Neuronal stem cell (in vitro differentiated cells): ENCODE measurements at regions not wholly inside any gene's neighbourhood (a gene's known extent, or its start where the extent isn't known, plus 50 kb on each side); places are given as distances from the start of the nearest gene placed in this dataset.

Experiments
- DNase-seq: peaks from one replicate; pipeline ENCODE4 v3.0.0-alpha.2; 2013; ENCODE audit warnings: low spot score
- H2AFZ ChIP-seq: one replicate; pipeline ENCODE4 v1.6.1; 2013; ENCODE audit warnings: mild to moderate bottlenecking, low read length, inconsistent platforms
- H2AK5ac ChIP-seq: 2 replicates; pipeline ENCODE4 v1.6.1; 2013; ENCODE audit warnings: low read depth, mild to moderate bottlenecking, inconsistent platforms, low read length, moderate library complexity, mixed read lengths
- H2BK120ac ChIP-seq: 2 replicates; pipeline ENCODE4 v1.6.1; 2013; ENCODE audit warnings: low read depth, mild to moderate bottlenecking, inconsistent platforms, low read length, moderate library complexity, mixed read lengths
- H2BK12ac ChIP-seq: one replicate; pipeline ENCODE4 v1.6.1; 2013; ENCODE audit warnings: low read length, inconsistent platforms
- H2BK15ac ChIP-seq: 2 replicates; pipeline ENCODE4 v1.6.1; 2013; ENCODE audit warnings: mild to moderate bottlenecking, low read length, inconsistent platforms, mixed read lengths
- H2BK5ac ChIP-seq: one replicate; pipeline ENCODE4 v1.6.1; 2013; ENCODE audit warnings: inconsistent platforms, mild to moderate bottlenecking, low read length, moderate library complexity
- H3K14ac ChIP-seq: one replicate; pipeline ENCODE4 v1.6.1; 2013; ENCODE audit warnings: low read length, inconsistent platforms
- H3K18ac ChIP-seq: 2 replicates; pipeline ENCODE4 v1.6.1; 2013; ENCODE audit warnings: low read length, inconsistent platforms
- H3K23ac ChIP-seq: 2 replicates; pipeline ENCODE4 v1.6.1; 2013; ENCODE audit warnings: low read depth, mild to moderate bottlenecking, mixed read lengths, low read length, inconsistent platforms; ENCODE audit not compliant: poor library complexity
- H3K27ac ChIP-seq: replicated peaks from 3 replicates; pipeline ENCODE4 v1.5.1; 2013; ENCODE audit warnings: low read length, inconsistent platforms
- H3K27me3 ChIP-seq, 3 experiments: 2 replicates each; pipeline ENCODE4 v1.6.1; 2013; ENCODE audit warnings: low read length in 3 of 3, mild to moderate bottlenecking in 2 of 3, inconsistent platforms in 1 of 3, low read depth in 1 of 3, mixed read lengths in 1 of 3, moderate library complexity in 1 of 3; ENCODE audit not compliant: control insufficient read depth in 3 of 3, insufficient read depth in 3 of 3
- H3K36me3 ChIP-seq, 2 donors: replicated peaks in 1 of 2; 2 replicates each; pipeline ENCODE4 v1.6.1; 2013; ENCODE audit warnings: low read length in 2 of 2; ENCODE audit not compliant: control insufficient read depth in 2 of 2, insufficient read depth in 2 of 2
- H3K4ac ChIP-seq: 2 replicates; pipeline ENCODE4 v1.6.1; 2013; ENCODE audit warnings: inconsistent platforms, mild to moderate bottlenecking, low read length, moderate library complexity
- H3K4me1 ChIP-seq, 2 donors: 1 replicate in 1 of 2; 2 replicates in 1 of 2; pipeline ENCODE4 v1.6.1; 2013; ENCODE audit warnings: low read length in 2 of 2, low read depth in 1 of 2; ENCODE audit not compliant: control insufficient read depth in 2 of 2, insufficient read depth in 1 of 2
- H3K4me2 ChIP-seq: one replicate; pipeline ENCODE4 v1.6.1; 2013; ENCODE audit warnings: mild to moderate bottlenecking, low read length, inconsistent platforms; ENCODE audit not compliant: insufficient read depth, poor library complexity, severe bottlenecking
- H3K4me3 ChIP-seq, 2 donors: 2 replicates each; pipeline ENCODE4 v1.5.1; 2013; ENCODE audit warnings: low read length in 2 of 2, mild to moderate bottlenecking in 2 of 2, inconsistent platforms in 1 of 2, moderate library complexity in 1 of 2
- H3K79me1 ChIP-seq: one replicate; pipeline ENCODE4 v1.6.1; 2013; ENCODE audit warnings: low read depth, mild to moderate bottlenecking, inconsistent platforms, low read length, moderate library complexity
- H3K9ac ChIP-seq: one replicate; pipeline ENCODE4 v1.6.1; 2013; ENCODE audit warnings: mild to moderate bottlenecking, low read depth, low read length, inconsistent platforms; ENCODE audit not compliant: poor library complexity
- H3K9me3 ChIP-seq, 2 donors: replicated peaks in 1 of 2; 2 replicates each; pipeline versions ENCODE3 to v1.6.1; 2013; ENCODE audit warnings: low read length in 2 of 2, mild to moderate bottlenecking in 2 of 2, inconsistent platforms in 1 of 2, low read depth in 1 of 2, mixed read lengths in 1 of 2, moderate library complexity in 1 of 2; ENCODE audit not compliant: control insufficient read depth in 2 of 2, insufficient read depth in 1 of 2
- H4K8ac ChIP-seq: one replicate; pipeline ENCODE4 v1.6.1; 2013; ENCODE audit warnings: low read depth, mild to moderate bottlenecking, inconsistent platforms, low read length, moderate library complexity
- H4K91ac ChIP-seq: one replicate; pipeline ENCODE4 v1.6.1; 2013; ENCODE audit warnings: low read length, low read depth, mild to moderate bottlenecking, inconsistent platforms; ENCODE audit not compliant: poor library complexity
- WGBS, 2 donors: extraction: QIAGEN DNeasy Blood & Tissue Kit; methylation state at CpG; one replicate each; pipeline ENCODE4 v1.1.7; 2013; ENCODE audit warnings: missing lambda C conversion rate in 2 of 2, mixed read lengths in 1 of 2; ENCODE audit not compliant: insufficient read length in 2 of 2, insufficient replicate concordance in 1 of 2; ENCODE audit errors: extremely low coverage in 2 of 2; 5-methylcytosine and 5-hydroxymethylcytosine counted together

- no peak overlapping the region for H3K4me2 ChIP-seq
- no peak for DNase-seq
- H2BK120ac ChIP-seq: no peak overlapping the region
- H2BK5ac ChIP-seq: no peak overlapping the region
- no peak overlapping the region for H4K91ac ChIP-seq
- no peak overlapping the region for H3K27ac ChIP-seq
- no peak overlapping the region for H3K14ac ChIP-seq
- H3K36me3 ChIP-seq: no peaks in the 10 kb centered on the region
- H3K4me3 ChIP-seq: no peak overlapping the region
- H3K23ac ChIP-seq: no peak overlapping the region
- no peak overlapping the region for H4K8ac ChIP-seq
- no peak overlapping the region for H3K18ac ChIP-seq
- peaks cover 0 to 12% of the 10 kb centered on the region in 2 donors for H3K4me1 ChIP-seq
- no peak overlapping the region for H3K4ac ChIP-seq
- H3K79me1 ChIP-seq: no peaks in the 10 kb centered on the region
- no peak overlapping the region for H2BK15ac ChIP-seq
- H2AK5ac ChIP-seq: no peak overlapping the region
- no peak overlapping the region for H3K9ac ChIP-seq
- H2BK12ac ChIP-seq: no peak overlapping the region
- H3K9me3 ChIP-seq: peaks cover 2 to 4% of the 10 kb centered on the region in 2 donors
- no CpG with 5 or more reads among the region's 5 CpGs for WGBS, 2 donors
- no peak overlapping the region for H2AFZ ChIP-seq
- peaks cover 0 to 3% (median 0%) of the 10 kb centered on the region in 3 experiments for H3K27me3 ChIP-seq
Observed at GRCh38 chr14:95380350-95381042, 60.8 kb upstream of the CLMN start.

GRCh38 chr14:95379634-95380033 lies 59.9 kb upstream of the CLMN start:
- H3K18ac ChIP-seq: no peak overlapping the region
- H2AK5ac ChIP-seq: no peak overlapping the region
- no peak overlapping the region for H4K91ac ChIP-seq
- H3K27me3 ChIP-seq: peaks cover 0 to 9% (median 0%) of the 10 kb centered on the region in 3 experiments
- H3K23ac ChIP-seq: no peak overlapping the region
- no peak for DNase-seq
- peaks cover 2 to 4% of the 10 kb centered on the region in 2 donors for H3K9me3 ChIP-seq
- no peak overlapping the region for H2BK15ac ChIP-seq
- H3K4me1 ChIP-seq: peaks cover 0 to 12% of the 10 kb centered on the region in 2 donors
- no peak overlapping the region for H2BK5ac ChIP-seq
- no peak overlapping the region for H2BK120ac ChIP-seq
- no peak overlapping the region for H3K14ac ChIP-seq
- H3K4ac ChIP-seq: no peak overlapping the region
- H3K9ac ChIP-seq: no peak overlapping the region
- no peak overlapping the region for H2AFZ ChIP-seq
- no peak overlapping the region for H3K4me2 ChIP-seq
- H3K36me3 ChIP-seq: no peaks in the 10 kb centered on the region
- no peak overlapping the region for H3K27ac ChIP-seq
- no peak overlapping the region for H4K8ac ChIP-seq
- H2BK12ac ChIP-seq: no peak overlapping the region
- H3K79me1 ChIP-seq: no peaks in the 10 kb centered on the region
- H3K4me3 ChIP-seq: no peak overlapping the region

- H3K9me3 ChIP-seq: peaks cover 2 to 4% of the 10 kb centered on the region in 2 donors
- peak overlapping the region; percentile 35 for H3K18ac ChIP-seq
- H3K79me1 ChIP-seq: no peaks in the 10 kb centered on the region
- H3K14ac ChIP-seq: no peak overlapping the region
- H2AK5ac ChIP-seq: no peak overlapping the region
- no peaks in the 10 kb centered on the region for H3K36me3 ChIP-seq
- no peak overlapping the region for H2BK120ac ChIP-seq
- no peak overlapping the region for H3K23ac ChIP-seq
- H2BK15ac ChIP-seq: peak overlapping the region; percentile 14
- no peak overlapping the region for H3K4me2 ChIP-seq
- no peak overlapping the region for H3K27ac ChIP-seq
- H4K91ac ChIP-seq: no peak overlapping the region
- no peak overlapping the region for H2BK5ac ChIP-seq
- no peak overlapping the region for H3K9ac ChIP-seq
- H2BK12ac ChIP-seq: no peak overlapping the region
- peaks cover 0 to 17% (median 0%) of the 10 kb centered on the region in 3 experiments for H3K27me3 ChIP-seq
- WGBS, 2 donors: no CpG with 5 or more reads among the region's 7 CpGs
- H2AFZ ChIP-seq: no peak overlapping the region
- H4K8ac ChIP-seq: no peak overlapping the region
- no peak overlapping the region for H3K4ac ChIP-seq
- H3K4me1 ChIP-seq: peaks cover 0 to 4% of the 10 kb centered on the region in 2 donors
- H3K4me3 ChIP-seq: no peak overlapping the region
- DNase-seq: no peak
Observed at GRCh38 chr14:95375539-95376109, 55.9 kb upstream of the CLMN start.

GRCh38 chr14:95374239-95374997 lies 54.7 kb upstream of the CLMN start:
- no peak overlapping the region for H2BK15ac ChIP-seq
- no peaks in the 10 kb centered on the region for H3K36me3 ChIP-seq
- H3K4me3 ChIP-seq: no peak overlapping the region
- no peak for DNase-seq
- peaks cover 0 to 22% (median 0%) of the 10 kb centered on the region in 3 experiments for H3K27me3 ChIP-seq
- H3K18ac ChIP-seq: no peak overlapping the region
- no peak overlapping the region for H2BK12ac ChIP-seq
- H4K8ac ChIP-seq: no peak overlapping the region
- H2AK5ac ChIP-seq: no peak overlapping the region
- no peak overlapping the region for H2BK120ac ChIP-seq
- no peak overlapping the region for H3K9ac ChIP-seq
- no peak overlapping the region for H2AFZ ChIP-seq
- H3K14ac ChIP-seq: no peak overlapping the region
- H3K27ac ChIP-seq: no peak overlapping the region
- peaks cover 0 to 4% of the 10 kb centered on the region in 2 donors for H3K4me1 ChIP-seq
- WGBS, 2 donors: no CpG with 5 or more reads among the region's 2 CpGs
- no peak overlapping the region for H4K91ac ChIP-seq
- no peak overlapping the region for H3K4me2 ChIP-seq
- no peaks in the 10 kb centered on the region for H3K9me3 ChIP-seq
- no peak overlapping the region for H3K4ac ChIP-seq
- no peaks in the 10 kb centered on the region for H3K79me1 ChIP-seq
- no peak overlapping the region for H2BK5ac ChIP-seq
- H3K23ac ChIP-seq: no peak overlapping the region
